ENCODE measurements at regions not wholly inside any gene's neighbourhood (a gene's known extent, or its start where the extent isn't known, plus 50 kb on each side); places are given as distances from the start of the nearest gene placed in this dataset.

DNA sequence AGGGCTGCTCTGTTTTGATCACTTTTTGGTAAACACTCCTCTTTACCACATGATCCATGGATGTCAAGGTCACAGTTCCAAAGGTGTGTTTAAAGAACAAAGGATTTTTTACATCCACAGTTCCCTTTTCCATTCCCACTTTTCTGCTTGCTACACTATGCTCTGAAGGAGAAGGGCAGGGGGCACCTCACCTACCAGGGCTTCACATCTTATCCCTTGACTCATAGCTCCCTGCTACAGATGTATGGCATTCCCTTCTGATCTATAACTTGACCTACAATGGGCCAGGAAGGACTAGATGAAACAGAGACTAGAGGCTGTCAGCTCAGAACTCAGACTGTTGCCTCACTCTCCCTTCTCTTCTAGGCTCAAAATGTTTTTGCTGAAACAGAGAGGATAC lies 233.1 kb upstream of the RPS6KA3 start:
- TF ChIP-seq, protein P1, sequence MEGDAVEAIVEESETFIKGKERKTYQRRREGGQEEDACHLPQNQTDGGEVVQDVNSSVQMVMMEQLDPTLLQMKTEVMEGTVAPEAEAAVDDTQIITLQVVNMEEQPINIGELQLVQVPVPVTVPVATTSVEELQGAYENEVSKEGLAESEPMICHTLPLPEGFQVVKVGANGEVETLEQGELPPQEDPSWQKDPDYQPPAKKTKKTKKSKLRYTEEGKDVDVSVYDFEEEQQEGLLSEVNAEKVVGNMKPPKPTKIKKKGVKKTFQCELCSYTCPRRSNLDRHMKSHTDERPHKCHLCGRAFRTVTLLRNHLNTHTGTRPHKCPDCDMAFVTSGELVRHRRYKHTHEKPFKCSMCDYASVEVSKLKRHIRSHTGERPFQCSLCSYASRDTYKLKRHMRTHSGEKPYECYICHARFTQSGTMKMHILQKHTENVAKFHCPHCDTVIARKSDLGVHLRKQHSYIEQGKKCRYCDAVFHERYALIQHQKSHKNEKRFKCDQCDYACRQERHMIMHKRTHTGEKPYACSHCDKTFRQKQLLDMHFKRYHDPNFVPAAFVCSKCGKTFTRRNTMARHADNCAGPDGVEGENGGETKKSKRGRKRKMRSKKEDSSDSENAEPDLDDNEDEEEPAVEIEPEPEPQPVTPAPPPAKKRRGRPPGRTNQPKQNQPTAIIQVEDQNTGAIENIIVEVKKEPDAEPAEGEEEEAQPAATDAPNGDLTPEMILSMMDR (IDR thresholded peaks at IDR 0.05): no peak
- TF ChIP-seq EP300 (IDR thresholded peaks at IDR 0.05): no peak

All from sigmoid colon (tissue), 4 donors.